OCI-LY1 (cell line): ENCODE measurements at regions not wholly inside any gene's neighbourhood (a gene's known extent, or its start where the extent isn't known, plus 50 kb on each side); places are given as distances from the start of the nearest gene placed in this dataset.

Experiments used
- H2AFZ ChIP-seq: fragments of 200-600 bp; sonication (generic), shearing (Covaris generic); 2 replicates; pipeline ENCODE4 v1.6.0; 2014; ENCODE audit warnings: antibody characterized with exemption, mild to moderate bottlenecking, low read length
- H3F3A ChIP-seq: fragments of 200-600 bp; sonication (generic), shearing (Covaris generic); 2 replicates; pipeline ENCODE4 v1.6.0; 2014; ENCODE audit warnings: mild to moderate bottlenecking, antibody characterized with exemption, low read length, moderate library complexity; ENCODE audit not compliant: insufficient read depth
- H3K27ac ChIP-seq: fragments of 200-600 bp; sonication (generic); 2 replicates; pipeline ENCODE4 v1.5.1; 2014; ENCODE audit warnings: low read length, mixed run types, mild to moderate bottlenecking, low read depth; ENCODE audit not compliant: poor library complexity, severe bottlenecking
- H3K27me3 ChIP-seq: fragments of 200-600 bp; sonication (generic); 2 replicates; pipeline ENCODE4 v1.6.0; 2014; ENCODE audit warnings: antibody characterized with exemption, mild to moderate bottlenecking, low read length, moderate library complexity; ENCODE audit not compliant: insufficient read depth
- H3K36me3 ChIP-seq: fragments of 200-600 bp; sonication (generic); 2 replicates; pipeline ENCODE4 v1.6.1; 2014; ENCODE audit warnings: mild to moderate bottlenecking, antibody characterized with exemption, low read length, moderate library complexity, mixed read lengths; ENCODE audit not compliant: insufficient read depth
- H3K4me1 ChIP-seq: fragments of 200-600 bp; sonication (generic); 2 replicates; pipeline ENCODE4 v1.5.1; 2014; ENCODE audit warnings: mild to moderate bottlenecking, low read length, moderate library complexity; ENCODE audit not compliant: insufficient read depth, severe bottlenecking
- H3K4me2 ChIP-seq: fragments of 200-600 bp; sonication (generic), shearing (Covaris generic); 2 replicates; pipeline ENCODE4 v1.6.1; 2014; ENCODE audit warnings: low read length
- H3K4me3 ChIP-seq: fragments of 200-600 bp; sonication (generic); 2 replicates; pipeline ENCODE4 v1.5.1; 2014; ENCODE audit warnings: low read length, low read depth, mild to moderate bottlenecking, mixed read lengths; ENCODE audit not compliant: poor library complexity, severe bottlenecking
- H3K79me2 ChIP-seq: fragments of 200-600 bp; shearing (Covaris generic); 2 replicates; pipeline ENCODE4 v1.6.1; 2016; ENCODE audit warnings: mixed run types, low read length, mixed read lengths; ENCODE audit not compliant: insufficient read depth
- H3K9ac ChIP-seq: fragments of 200-600 bp; sonication (generic), shearing (Covaris generic); 2 replicates; pipeline ENCODE4 v1.6.1; 2014; ENCODE audit warnings: mild to moderate bottlenecking, low read length, mixed read lengths
- H3K9me2 ChIP-seq: fragments of 200-600 bp; sonication (generic), shearing (Covaris generic); 2 replicates; pipeline ENCODE4 v1.6.1; 2014; ENCODE audit warnings: low read depth, mild to moderate bottlenecking, low read length, mixed read lengths
- H3K9me3 ChIP-seq: fragments of 200-600 bp; shearing (Covaris generic); 2 replicates; pipeline ENCODE4 v1.6.1; 2014; ENCODE audit warnings: low read length, mixed read lengths
- H4K20me1 ChIP-seq: fragments of 200-600 bp; sonication (generic), shearing (Covaris generic); 2 replicates; pipeline ENCODE4 v1.6.0; 2016; ENCODE audit warnings: mild to moderate bottlenecking, low read length; ENCODE audit not compliant: insufficient read depth
- EZH2 ChIP-seq: fragments of 200-600 bp; sonication (generic), shearing (Covaris generic); IDR thresholded peaks from 2 replicates; pipeline ENCODE4 v1.8.0; 2017; ENCODE audit warnings: borderline replicate concordance, mixed run types, mild to moderate bottlenecking, antibody characterized with exemption, low read length, moderate library complexity, mixed read lengths
- TF ChIP-seq, protein P1 (sequence below): fragments of 200-600 bp; sonication (generic), shearing (Covaris generic); IDR thresholded peaks from 2 replicates; pipeline ENCODE4 v1.5.1; 2017; ENCODE audit warnings: mild to moderate bottlenecking, antibody characterized with exemption, low read length, moderate library complexity, mixed read lengths

DNA sequence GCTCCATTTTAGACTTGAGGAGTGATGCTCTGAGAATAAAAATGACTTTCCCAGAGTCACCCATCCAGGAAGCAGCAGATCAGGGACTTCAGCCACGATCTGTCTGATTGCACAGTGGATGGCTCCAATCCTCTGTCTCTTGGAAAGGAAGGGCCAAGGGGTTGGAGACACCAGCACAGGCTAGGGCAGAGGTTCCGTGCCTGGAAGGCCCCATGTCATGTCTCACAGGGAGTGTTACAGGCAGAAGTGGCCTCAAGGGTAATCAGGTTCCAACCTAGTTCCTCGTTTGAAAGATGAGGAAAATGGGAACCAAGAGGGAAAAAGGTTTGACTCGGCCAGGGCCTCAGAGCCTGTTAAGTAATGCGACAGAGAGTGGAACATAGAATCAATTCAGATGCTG is 160.0 kb downstream of the EFNB1 start:
- no peaks in the 10 kb centered on the region for H3K79me2 ChIP-seq
- H3K9ac ChIP-seq = no peak overlapping the region
- H3K4me3 ChIP-seq = no peak overlapping the region
- H3F3A ChIP-seq = no peaks in the 10 kb centered on the region
- H3K27ac ChIP-seq = no peak overlapping the region
- TF ChIP-seq, protein P1, sequence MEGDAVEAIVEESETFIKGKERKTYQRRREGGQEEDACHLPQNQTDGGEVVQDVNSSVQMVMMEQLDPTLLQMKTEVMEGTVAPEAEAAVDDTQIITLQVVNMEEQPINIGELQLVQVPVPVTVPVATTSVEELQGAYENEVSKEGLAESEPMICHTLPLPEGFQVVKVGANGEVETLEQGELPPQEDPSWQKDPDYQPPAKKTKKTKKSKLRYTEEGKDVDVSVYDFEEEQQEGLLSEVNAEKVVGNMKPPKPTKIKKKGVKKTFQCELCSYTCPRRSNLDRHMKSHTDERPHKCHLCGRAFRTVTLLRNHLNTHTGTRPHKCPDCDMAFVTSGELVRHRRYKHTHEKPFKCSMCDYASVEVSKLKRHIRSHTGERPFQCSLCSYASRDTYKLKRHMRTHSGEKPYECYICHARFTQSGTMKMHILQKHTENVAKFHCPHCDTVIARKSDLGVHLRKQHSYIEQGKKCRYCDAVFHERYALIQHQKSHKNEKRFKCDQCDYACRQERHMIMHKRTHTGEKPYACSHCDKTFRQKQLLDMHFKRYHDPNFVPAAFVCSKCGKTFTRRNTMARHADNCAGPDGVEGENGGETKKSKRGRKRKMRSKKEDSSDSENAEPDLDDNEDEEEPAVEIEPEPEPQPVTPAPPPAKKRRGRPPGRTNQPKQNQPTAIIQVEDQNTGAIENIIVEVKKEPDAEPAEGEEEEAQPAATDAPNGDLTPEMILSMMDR = no peak
- no peak for TF ChIP-seq EZH2
- H3K27me3 ChIP-seq = no peaks in the 10 kb centered on the region
- no peaks in the 10 kb centered on the region for H3K9me3 ChIP-seq
- H3K4me1 ChIP-seq = no peaks in the 10 kb centered on the region
- H3K36me3 ChIP-seq = no peaks in the 10 kb centered on the region
- no peaks in the 10 kb centered on the region for H3K9me2 ChIP-seq
- no peaks in the 10 kb centered on the region for H4K20me1 ChIP-seq
- no peak overlapping the region for H2AFZ ChIP-seq
- no peak overlapping the region for H3K4me2 ChIP-seq

DNA sequence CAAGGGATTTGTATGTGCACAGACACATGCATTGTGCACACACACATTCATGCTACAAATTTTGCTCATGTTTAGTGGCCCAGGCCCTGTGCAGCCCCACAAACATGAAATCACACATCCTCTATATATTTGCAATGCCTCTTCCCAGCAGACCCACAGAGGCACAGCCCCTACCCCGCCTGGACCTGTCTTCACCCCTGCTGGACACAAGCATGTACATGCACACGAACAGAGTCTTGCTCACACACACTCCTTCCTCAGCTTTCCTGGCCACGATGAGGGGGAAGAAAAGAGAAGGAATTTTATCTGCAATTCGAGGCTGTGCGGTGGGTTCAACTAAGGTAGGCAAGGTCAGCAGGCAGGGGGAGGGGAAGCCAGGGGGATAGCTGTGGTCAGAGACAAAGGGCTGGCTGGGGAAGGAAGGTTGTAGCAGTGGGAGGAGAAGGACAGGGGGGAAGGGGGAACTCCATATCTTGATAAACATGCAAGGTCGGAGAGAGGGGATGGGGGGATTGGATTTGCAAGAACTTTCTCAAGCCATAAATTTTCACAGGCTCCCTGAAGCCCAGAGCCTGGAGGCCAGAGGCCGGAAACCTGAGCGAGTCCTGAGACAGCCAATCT is 156.4 kb downstream of the EFNB1 start:
- no peak overlapping the region for H3K27ac ChIP-seq
- H3K4me1 ChIP-seq = no peaks in the 10 kb centered on the region
- TF ChIP-seq, protein P1 = no peak
- TF ChIP-seq EZH2 = no peak
- H3K36me3 ChIP-seq = no peaks in the 10 kb centered on the region
- H3K9ac ChIP-seq = no peak overlapping the region
- H3K79me2 ChIP-seq = no peaks in the 10 kb centered on the region
- no peaks in the 10 kb centered on the region for H3K9me3 ChIP-seq
- no peak overlapping the region for H2AFZ ChIP-seq
- H3K27me3 ChIP-seq = no peaks in the 10 kb centered on the region
- H3K4me2 ChIP-seq = no peak overlapping the region
- H3K9me2 ChIP-seq = no peaks in the 10 kb centered on the region
- no peak overlapping the region for H3K4me3 ChIP-seq
- H3F3A ChIP-seq = no peaks in the 10 kb centered on the region
- H4K20me1 ChIP-seq = no peaks in the 10 kb centered on the region

DNA sequence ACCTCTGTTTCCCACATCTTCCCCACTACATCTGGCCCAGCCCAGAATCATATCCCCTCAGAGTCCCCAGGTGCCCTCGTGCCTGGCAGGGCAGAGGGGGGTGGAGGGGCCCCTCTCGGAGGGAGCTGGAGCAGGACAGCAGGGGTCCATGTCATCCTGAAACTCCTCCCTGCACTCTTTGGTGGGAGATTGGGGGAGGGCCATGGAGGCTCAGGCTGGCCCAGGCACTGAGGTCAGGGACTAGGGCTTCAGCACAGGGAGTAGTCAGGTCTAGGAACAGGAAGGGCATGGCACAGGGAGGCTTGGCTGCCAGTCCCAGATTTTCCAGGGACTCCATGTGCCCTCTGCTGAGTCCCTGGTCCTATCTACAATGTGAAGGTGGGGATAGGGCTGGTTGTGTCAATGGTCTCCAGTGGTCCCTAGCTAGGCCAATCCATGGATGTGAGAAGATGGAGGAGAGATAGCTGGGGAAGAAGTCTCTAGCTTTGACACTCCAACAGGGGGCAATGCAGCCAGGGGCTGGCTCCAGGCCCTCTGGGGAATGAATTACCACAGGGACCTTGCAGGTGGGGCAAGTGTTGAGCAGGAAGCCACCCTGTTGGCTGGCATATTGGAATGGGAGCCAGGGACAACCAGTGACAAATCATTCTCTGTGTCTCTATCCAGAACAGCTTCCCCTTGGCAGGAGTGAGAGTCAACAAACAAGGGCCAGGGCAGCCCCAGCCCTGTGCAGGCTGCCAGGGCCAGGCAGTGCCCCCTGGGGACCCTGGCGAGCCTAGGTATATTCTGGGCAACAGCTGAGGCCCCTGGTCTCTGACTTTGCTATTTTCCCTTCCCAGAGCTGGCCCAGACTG is 154.4 kb downstream of the EFNB1 start:
- Histone ChIP-seq H3K79me2 (no peaks in the 10 kb centered on the region), H3K4me2 (no peak overlapping the region), H3K27ac (no peak overlapping the region), H3K9me2 (no peaks in the 10 kb centered on the region), H3F3A (no peaks in the 10 kb centered on the region), H3K27me3 (no peaks in the 10 kb centered on the region), H3K36me3 (no peaks in the 10 kb centered on the region), H3K4me1 (no peaks in the 10 kb centered on the region), H3K9me3 (no peaks in the 10 kb centered on the region), H3K9ac (no peak overlapping the region), H3K4me3 (no peak overlapping the region), H4K20me1 (no peaks in the 10 kb centered on the region), H2AFZ (no peak overlapping the region)
- no peak for TF ChIP-seq EZH2
- TF ChIP-seq, protein P1 = no peak
